Endothelial cell of umbilical vein (primary cell): ENCODE measurements at regions not wholly inside any gene's neighbourhood (a gene's known extent, or its start where the extent isn't known, plus 50 kb on each side); places are given as distances from the start of the nearest gene placed in this dataset.

Experiments
- BruUV-seq: library from RNA; stranded (reverse); fragments of 400-500 nt; replicated peaks from 2 replicates; lab custom pipeline; 2021; lab: Mats Ljungman, UMichigan
- CTCF ChIA-PET: fragments of 300-600, 350-600 bp; sonication (Branson Sonifier 250); formaldehyde crosslinking; loops from one replicate; lab custom pipeline; 2021; ENCODE audit warnings: antibody characterized with exemption, inconsistent platforms; lab: Charles Lee
- POLR2A ChIA-PET: fragments of 300-600, 350-600 bp; sonication (Branson Sonifier 250); formaldehyde crosslinking; loops from one replicate; lab custom pipeline; 2021; ENCODE audit warnings: antibody characterized with exemption, inconsistent platforms; lab: Charles Lee
- DNase-seq: peaks from one replicate; pipeline ENCODE4 v3.0.0-alpha.2; 2011; ENCODE audit warnings: low read depth, low spot score
- FAIRE-seq: peaks from 2 replicates; lab custom pipeline; 2011; peaks lifted over from hg19 to GRCh38; lab: Jason Lieb, UNC
- H2AFZ ChIP-seq: 2 replicates; pipeline ENCODE4 v1.6.0; 2012; ENCODE audit warnings: low read depth, low read length, control low read depth, inconsistent platforms
- H3K27ac ChIP-seq: 2 replicates; pipeline ENCODE4 v1.5.1; 2011; ENCODE audit warnings: low read depth, mild to moderate bottlenecking, control low read depth, low read length, moderate library complexity; ENCODE audit not compliant: insufficient read depth
- H3K27me3 ChIP-seq, 2 experiments: 2 replicates each; pipeline versions ENCODE4 v1.6.0 to v1.6.1; 2011; ENCODE audit warnings: low read length in 2 of 2, mixed read lengths in 1 of 2; ENCODE audit not compliant: control insufficient read depth in 2 of 2, insufficient read depth in 2 of 2
- H3K36me3 ChIP-seq, 2 experiments: 2 replicates in 1 of 2; 3 replicates in 1 of 2; pipeline ENCODE4 v1.5.1; 2011; ENCODE audit warnings: low read length in 2 of 2, mild to moderate bottlenecking in 1 of 2, moderate library complexity in 1 of 2; ENCODE audit not compliant: control insufficient read depth in 2 of 2, insufficient read depth in 2 of 2; ENCODE audit errors: extremely low read depth in 1 of 2
- H3K4me1 ChIP-seq: 3 replicates; pipeline ENCODE4 v1.5.1; 2011; ENCODE audit warnings: mild to moderate bottlenecking, low read length; ENCODE audit not compliant: control insufficient read depth, insufficient read depth; ENCODE audit errors: extremely low read depth
- H3K4me2 ChIP-seq: 2 replicates; pipeline ENCODE4 v1.6.1; 2011; ENCODE audit warnings: low read length, control low read depth, mixed read lengths; ENCODE audit not compliant: insufficient read depth
- H3K4me3 ChIP-seq, 3 experiments: fragments of 200-600 bp in 1 of 3; sonication (generic), shearing (Covaris generic) in 1 of 3; replicated peaks in 1 of 3; 2 replicates each; pipeline ENCODE4 v1.5.1; 2011 to 2016; ENCODE audit warnings: control low read depth in 3 of 3, low read length in 3 of 3, mild to moderate bottlenecking in 2 of 3, inconsistent platforms in 1 of 3, low read depth in 1 of 3, moderate library complexity in 1 of 3; ENCODE audit not compliant: insufficient read depth in 1 of 3
- H3K79me2 ChIP-seq: 2 replicates; pipeline ENCODE4 v1.6.0; 2012; ENCODE audit warnings: low read length, inconsistent platforms; ENCODE audit not compliant: control insufficient read depth, insufficient read depth
- H3K9ac ChIP-seq: replicated peaks from 2 replicates; pipeline ENCODE3; 2011; ENCODE audit warnings: low read length, control low read depth; ENCODE audit not compliant: insufficient read depth; ENCODE audit errors: extremely low read depth
- H3K9me1 ChIP-seq: replicated peaks from 3 replicates; pipeline ENCODE4 v1.6.0; 2011; ENCODE audit warnings: mild to moderate bottlenecking, low read length; ENCODE audit not compliant: control insufficient read depth, insufficient read depth; ENCODE audit errors: extremely low read depth
- H3K9me3 ChIP-seq: replicated peaks from 2 replicates; pipeline ENCODE4 v1.5.1; 2012; ENCODE audit warnings: low read length, inconsistent platforms; ENCODE audit not compliant: control insufficient read depth, insufficient read depth
- H4K20me1 ChIP-seq: replicated peaks from 2 replicates; pipeline ENCODE3; 2011; ENCODE audit warnings: mild to moderate bottlenecking, low read length; ENCODE audit not compliant: control insufficient read depth, insufficient read depth; ENCODE audit errors: extremely low read depth
- EZH2 ChIP-seq: IDR thresholded peaks from 2 replicates; pipeline ENCODE4 v1.6.1; 2012; ENCODE audit warnings: borderline replicate concordance, low read depth, mild to moderate bottlenecking, moderate library complexity, low read length, inconsistent platforms; ENCODE audit not compliant: severe bottlenecking
- FOS ChIP-seq: IDR thresholded peaks from 2 replicates; pipeline ENCODE4 v1.6.1; 2011; ENCODE audit warnings: mild to moderate bottlenecking, low read length, moderate library complexity, borderline replicate concordance; ENCODE audit not compliant: insufficient read depth
- GATA2 ChIP-seq: IDR thresholded peaks from 2 replicates; pipeline ENCODE4 v1.7.0; 2011; ENCODE audit warnings: low read depth, mild to moderate bottlenecking, moderate library complexity, mixed read lengths, low read length; ENCODE audit not compliant: insufficient read length, insufficient read depth
- JUN ChIP-seq: IDR thresholded peaks from 2 replicates; pipeline ENCODE4 v1.6.1; 2011; ENCODE audit warnings: borderline replicate concordance, low read depth; ENCODE audit not compliant: insufficient read length, insufficient read depth
- MYC ChIP-seq: IDR thresholded peaks from one replicate; pipeline ENCODE4 v1.6.1; 2011; ENCODE audit warnings: mild to moderate bottlenecking, low read depth, low read length
- POLR2A ChIP-seq: IDR thresholded peaks from 2 replicates; pipeline ENCODE4 v1.6.1; 2012; ENCODE audit warnings: low read depth, mild to moderate bottlenecking, control low read depth, low read length
- POLR2AphosphoS5 ChIP-seq: IDR thresholded peaks from 2 replicates; pipeline ENCODE4 v1.6.1; 2012; ENCODE audit warnings: low read depth, mild to moderate bottlenecking, control low read depth, low read length, moderate library complexity; ENCODE audit not compliant: insufficient read depth
- dilution Hi-C: fragments of 300-500 bp; cut with MboI; formaldehyde crosslinking; loops from one replicate; pipeline ENCODE4 v1.15.0; 2019; ENCODE audit warnings: low sequenced_read_pairs; ENCODE audit not compliant: extremely low pct_ligation_motif_present
- intact Hi-C: fragments of 100-400 bp; cut with micrococcal nuclease; formaldehyde crosslinking; loops from one replicate; pipeline ENCODE4 v1.10.0; 2022
- TF ChIP-seq, protein P1 (sequence below), 2 donors: IDR thresholded peaks; 1 replicate in 1 of 2; 2 replicates in 1 of 2; pipeline ENCODE4 v1.5.1; 2011; ENCODE audit warnings: low read length in 2 of 2, mild to moderate bottlenecking in 2 of 2, moderate library complexity in 2 of 2, control low read depth in 1 of 2, inconsistent platforms in 1 of 2, low read depth in 1 of 2; ENCODE audit not compliant: insufficient read depth in 1 of 2; ENCODE audit errors: extremely low read depth in 1 of 2
- TF ChIP-seq, protein P2 (sequence below): IDR thresholded peaks from 2 replicates; pipeline ENCODE4 v1.6.1; 2011; ENCODE audit not compliant: insufficient read depth, insufficient read length

DNA sequence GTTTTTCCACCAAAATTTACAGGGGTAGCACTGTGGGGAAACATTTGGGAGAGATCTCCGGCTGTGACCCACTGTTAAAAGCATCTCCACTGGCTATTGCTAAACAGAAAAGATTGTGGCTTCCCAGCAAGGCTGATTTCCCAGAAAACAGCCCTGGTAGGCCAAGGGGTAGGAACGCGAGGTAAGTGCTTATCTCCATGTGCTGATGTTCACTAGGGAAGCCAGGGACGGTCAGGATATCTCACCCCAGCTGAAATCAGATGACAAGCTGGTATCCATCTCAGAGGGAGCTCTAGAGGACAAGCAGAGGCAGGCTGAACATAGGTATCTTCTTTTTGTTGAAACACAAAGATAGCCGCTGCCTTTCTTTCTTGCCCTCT lies 63.6 kb downstream of the MIS18A start:
- peaks cover 3 to 6% of the 10 kb centered on the region in 2 experiments for H3K27me3 ChIP-seq
- no TSS peak for BruUV-seq
- H3K27ac ChIP-seq, result no peak overlapping the region
- no peaks in the 10 kb centered on the region for H3K36me3 ChIP-seq
- dilution Hi-C loops, result no loop called here
- FAIRE-seq (no peak), DNase-seq (no peak)
- H2AFZ ChIP-seq, result no peak overlapping the region
- intact Hi-C loops, result no loop called here
- H3K4me2 ChIP-seq, result no peak overlapping the region
- no peak overlapping the region for H3K9ac ChIP-seq
- ChIA-PET POLR2A (no interaction called here), CTCF (no interaction called here)
- H3K4me3 ChIP-seq, result no peak overlapping the region
- TF ChIP-seq POLR2AphosphoS5 (no peak), FOS (no peak), EZH2 (no peak), JUN (no peak), MYC (no peak), POLR2A (no peak), GATA2 (no peak)
- TF ChIP-seq, protein P1, sequence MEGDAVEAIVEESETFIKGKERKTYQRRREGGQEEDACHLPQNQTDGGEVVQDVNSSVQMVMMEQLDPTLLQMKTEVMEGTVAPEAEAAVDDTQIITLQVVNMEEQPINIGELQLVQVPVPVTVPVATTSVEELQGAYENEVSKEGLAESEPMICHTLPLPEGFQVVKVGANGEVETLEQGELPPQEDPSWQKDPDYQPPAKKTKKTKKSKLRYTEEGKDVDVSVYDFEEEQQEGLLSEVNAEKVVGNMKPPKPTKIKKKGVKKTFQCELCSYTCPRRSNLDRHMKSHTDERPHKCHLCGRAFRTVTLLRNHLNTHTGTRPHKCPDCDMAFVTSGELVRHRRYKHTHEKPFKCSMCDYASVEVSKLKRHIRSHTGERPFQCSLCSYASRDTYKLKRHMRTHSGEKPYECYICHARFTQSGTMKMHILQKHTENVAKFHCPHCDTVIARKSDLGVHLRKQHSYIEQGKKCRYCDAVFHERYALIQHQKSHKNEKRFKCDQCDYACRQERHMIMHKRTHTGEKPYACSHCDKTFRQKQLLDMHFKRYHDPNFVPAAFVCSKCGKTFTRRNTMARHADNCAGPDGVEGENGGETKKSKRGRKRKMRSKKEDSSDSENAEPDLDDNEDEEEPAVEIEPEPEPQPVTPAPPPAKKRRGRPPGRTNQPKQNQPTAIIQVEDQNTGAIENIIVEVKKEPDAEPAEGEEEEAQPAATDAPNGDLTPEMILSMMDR (IDR thresholded peaks at IDR 0.05; ENCODE audit: extremely low read depth in 1 of 2, insufficient read depth in 1 of 2, low read depth in 1 of 2, low read length in 2 of 2), result no peak
- TF ChIP-seq, protein P2, sequence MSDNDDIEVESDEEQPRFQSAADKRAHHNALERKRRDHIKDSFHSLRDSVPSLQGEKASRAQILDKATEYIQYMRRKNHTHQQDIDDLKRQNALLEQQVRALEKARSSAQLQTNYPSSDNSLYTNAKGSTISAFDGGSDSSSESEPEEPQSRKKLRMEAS, result no peak
- H3K9me3 ChIP-seq, result no peaks in the 10 kb centered on the region
- H3K4me1 ChIP-seq, result no peaks in the 10 kb centered on the region
- no peaks in the 10 kb centered on the region for H4K20me1 ChIP-seq
- H3K9me1 ChIP-seq, result no peaks in the 10 kb centered on the region
- no peaks in the 10 kb centered on the region for H3K79me2 ChIP-seq
